PC-9 (cell line): ENCODE measurements at regions not wholly inside any gene's neighbourhood (a gene's known extent, or its start where the extent isn't known, plus 50 kb on each side); places are given as distances from the start of the nearest gene placed in this dataset.

Source experiments
- CTCF ChIP-seq: fragments of 200-600 bp; sonication (generic); conservative IDR thresholded peaks from 2 replicates; pipeline ENCODE4 v1.6.1; 2017; ENCODE audit warnings: mixed run types, antibody characterized with exemption, mild to moderate bottlenecking, moderate library complexity
- EZH2 ChIP-seq: fragments of 200-600 bp; sonication (generic); IDR thresholded peaks from 2 replicates; pipeline ENCODE4 v1.8.0; 2017; ENCODE audit warnings: antibody characterized with exemption, low read depth

DNA sequence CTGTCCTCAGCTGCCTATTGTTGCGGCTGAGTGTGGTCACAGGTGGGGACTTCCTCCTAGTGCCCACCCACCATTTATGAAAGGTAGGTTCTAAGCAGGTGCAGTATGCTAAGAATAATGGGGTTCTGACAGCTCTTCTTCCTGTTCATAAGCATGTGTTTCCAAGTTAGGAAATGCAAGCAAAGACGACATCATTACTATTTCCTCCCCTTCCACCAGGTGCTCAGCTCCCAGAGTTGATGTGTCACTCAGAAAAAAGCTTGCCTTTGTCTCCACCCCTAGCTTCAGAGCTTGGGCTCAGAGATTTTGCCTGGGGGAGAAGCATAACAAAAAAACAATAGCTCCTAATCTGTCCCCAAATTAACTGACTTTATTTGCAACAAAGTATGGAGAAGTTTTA lies 1076.7 kb downstream of the NR2F1-AS1 start:
- TF ChIP-seq CTCF (no peak), EZH2 (no peak)
